Naive thymus-derived CD8-positive, alpha-beta T cell (primary cell): ENCODE measurements at regions not wholly inside any gene's neighbourhood (a gene's known extent, or its start where the extent isn't known, plus 50 kb on each side); places are given as distances from the start of the nearest gene placed in this dataset.
A peak's percentile ranks its signal among the peaks of the same experiment; 100 is the strongest.

Experiments used
- ATAC-seq, 2 donors: fragments of 150-1000 bp; cut with Tn5 transposase in 1 of 2; sonication (Bioruptor Pico), chemical (Tn5 transposase) in 1 of 2; 1 replicate in 1 of 2; 2 replicates in 1 of 2; pipeline ENCODE4 v1.10.0; 2021; ENCODE audit warnings: mild to moderate bottlenecking in 2 of 2, moderate library complexity in 2 of 2
- POLR2A ChIA-PET: fragments of 350-600 bp; sonication (Branson Sonifier 250); formaldehyde crosslinking; loops from one replicate; lab custom pipeline; 2021; ENCODE audit warnings: antibody characterized with exemption; lab: Charles Lee
- DNase-seq, 10 donors: peaks; one replicate each; pipeline versions ENCODE4 v3.0.0 to v3.0.0-alpha.2; 2020 to 2022
- H3K27ac Mint-ChIP-seq, 10 donors: one replicate each; pipeline ENCODE4 v1.8.0; 2020 to 2022; ENCODE audit warnings: mild to moderate bottlenecking in 10 of 10, mixed read lengths in 10 of 10, moderate library complexity in 4 of 10, inconsistent platforms in 1 of 10
- H3K27me3 Mint-ChIP-seq, 5 donors: one replicate each; pipeline ENCODE4 v1.8.0; 2021 to 2022; ENCODE audit warnings: mixed read lengths in 5 of 5
- H3K36me3 Mint-ChIP-seq, 3 donors: one replicate each; pipeline ENCODE4 v1.8.0; 2020 to 2022; ENCODE audit warnings: mixed read lengths in 3 of 3, mild to moderate bottlenecking in 2 of 3, inconsistent platforms in 1 of 3
- H3K4me1 Mint-ChIP-seq, 4 donors: one replicate each; pipeline ENCODE4 v1.8.0; 2021 to 2022; ENCODE audit warnings: mixed read lengths in 4 of 4
- H3K4me3 Mint-ChIP-seq, 10 donors: one replicate each; pipeline ENCODE4 v1.8.0; 2020 to 2022; ENCODE audit warnings: mild to moderate bottlenecking in 10 of 10, mixed read lengths in 10 of 10, moderate library complexity in 6 of 10, inconsistent platforms in 1 of 10
- H3K9me3 Mint-ChIP-seq, 9 donors: one replicate each; pipeline ENCODE4 v1.8.0; 2020 to 2022; ENCODE audit warnings: mixed read lengths in 9 of 9, mild to moderate bottlenecking in 3 of 9, inconsistent platforms in 1 of 9, moderate library complexity in 1 of 9

DNA sequence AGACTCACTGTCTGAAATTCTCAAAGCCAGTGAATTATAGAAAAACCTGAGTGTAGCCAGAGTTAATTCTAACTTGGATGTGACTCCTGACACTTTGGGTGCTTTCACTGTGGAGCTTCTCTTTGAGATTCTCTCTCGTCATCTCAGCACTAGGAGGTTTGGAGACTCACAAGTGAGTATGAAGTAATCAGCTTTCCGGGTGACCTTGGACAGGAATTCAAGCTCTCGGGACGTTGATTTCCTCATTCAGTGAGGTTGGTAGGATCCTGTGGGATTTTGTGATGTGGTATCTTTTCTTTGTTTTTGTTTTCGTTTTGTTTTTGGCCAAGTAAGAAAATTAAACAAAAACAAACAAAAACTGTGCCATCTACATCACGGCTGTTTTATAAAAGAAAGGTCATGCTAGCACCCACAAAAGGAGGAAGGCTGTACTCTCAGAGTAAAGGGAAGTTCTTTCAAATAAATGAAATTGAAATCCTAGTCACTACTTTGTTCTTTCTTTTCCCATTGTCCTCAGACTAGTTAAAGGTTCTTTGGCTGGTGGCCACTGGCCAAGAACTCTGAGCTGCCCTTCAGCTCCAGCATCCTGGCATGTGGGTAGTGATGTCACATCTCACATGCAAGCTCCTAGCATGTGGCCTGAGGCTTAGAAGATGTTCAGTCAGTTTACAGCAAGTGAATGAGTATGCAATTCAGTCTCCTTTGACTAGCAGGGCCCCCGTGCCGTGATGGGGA lies 263.3 kb upstream of the TPM1 start:
- POLR2A ChIA-PET: no interaction called here
- Mint-ChIP-seq H3K4me3 (no peak overlapping the region), H3K27ac (no peak overlapping the region), H3K36me3 (no peaks in the 10 kb centered on the region), H3K27me3 (no peaks in the 10 kb centered on the region), H3K9me3 (no peaks in the 10 kb centered on the region), H3K4me1 (no peaks in the 10 kb centered on the region)
- no peak for ATAC-seq
- DNase-seq: no peak

DNA sequence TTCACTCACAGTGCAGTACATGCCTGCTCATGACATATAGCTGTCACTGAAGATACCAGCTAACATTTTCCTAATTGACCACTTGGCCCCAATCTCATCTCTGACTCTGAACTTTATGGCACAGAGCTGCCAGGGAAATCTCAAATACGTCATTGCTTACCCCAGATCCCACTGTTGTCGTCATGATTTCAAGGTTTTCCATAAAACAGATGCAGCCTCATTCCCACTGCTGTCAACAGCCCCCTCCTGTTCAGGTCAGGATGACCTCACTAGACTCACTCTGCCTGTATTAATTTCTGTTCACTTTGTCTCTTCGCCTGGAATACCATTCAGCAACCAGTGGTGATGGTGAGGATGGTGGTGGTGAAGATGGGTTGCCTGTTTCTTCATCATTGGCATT lies 262.6 kb upstream of the TPM1 start:
- H3K27ac Mint-ChIP-seq: no peak overlapping the region
- no peaks in the 10 kb centered on the region for H3K9me3 Mint-ChIP-seq
- no peaks in the 10 kb centered on the region for H3K27me3 Mint-ChIP-seq
- ATAC-seq (no peak), DNase-seq (no peak)
- H3K4me1 Mint-ChIP-seq: no peaks in the 10 kb centered on the region
- POLR2A ChIA-PET: no interaction called here
- no peaks in the 10 kb centered on the region for H3K36me3 Mint-ChIP-seq
- no peak overlapping the region for H3K4me3 Mint-ChIP-seq

DNA sequence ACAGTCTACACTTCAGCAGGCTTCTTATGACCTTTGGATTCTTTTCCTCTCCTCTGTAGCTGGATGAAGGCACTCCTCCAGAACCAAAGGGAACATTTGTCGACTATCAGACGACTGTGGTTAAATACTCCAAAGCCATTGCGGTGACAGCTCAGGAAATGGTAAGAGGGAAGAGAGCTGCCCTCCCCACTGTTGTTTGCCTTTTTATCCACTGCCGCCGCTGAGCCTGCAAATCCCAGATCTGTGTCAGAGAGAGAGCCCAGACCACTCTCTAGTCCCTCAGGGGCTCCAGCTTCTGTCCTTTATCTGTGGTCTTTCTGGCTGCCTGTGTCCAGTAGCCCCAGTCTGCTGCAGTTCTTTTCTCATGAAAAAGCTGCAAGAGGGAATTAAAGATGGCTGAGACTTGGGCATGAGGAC lies 261.5 kb upstream of the TPM1 start:
- H3K27ac Mint-ChIP-seq: no peak overlapping the region
- no peaks in the 10 kb centered on the region for H3K36me3 Mint-ChIP-seq
- H3K4me3 Mint-ChIP-seq: no peak overlapping the region
- H3K9me3 Mint-ChIP-seq: no peaks in the 10 kb centered on the region
- POLR2A ChIA-PET: no interaction called here
- no peak for DNase-seq
- H3K27me3 Mint-ChIP-seq: peaks cover 0 to 3% (median 0%) of the 10 kb centered on the region in 5 donors
- ATAC-seq: no peak
- H3K4me1 Mint-ChIP-seq: no peaks in the 10 kb centered on the region

DNA sequence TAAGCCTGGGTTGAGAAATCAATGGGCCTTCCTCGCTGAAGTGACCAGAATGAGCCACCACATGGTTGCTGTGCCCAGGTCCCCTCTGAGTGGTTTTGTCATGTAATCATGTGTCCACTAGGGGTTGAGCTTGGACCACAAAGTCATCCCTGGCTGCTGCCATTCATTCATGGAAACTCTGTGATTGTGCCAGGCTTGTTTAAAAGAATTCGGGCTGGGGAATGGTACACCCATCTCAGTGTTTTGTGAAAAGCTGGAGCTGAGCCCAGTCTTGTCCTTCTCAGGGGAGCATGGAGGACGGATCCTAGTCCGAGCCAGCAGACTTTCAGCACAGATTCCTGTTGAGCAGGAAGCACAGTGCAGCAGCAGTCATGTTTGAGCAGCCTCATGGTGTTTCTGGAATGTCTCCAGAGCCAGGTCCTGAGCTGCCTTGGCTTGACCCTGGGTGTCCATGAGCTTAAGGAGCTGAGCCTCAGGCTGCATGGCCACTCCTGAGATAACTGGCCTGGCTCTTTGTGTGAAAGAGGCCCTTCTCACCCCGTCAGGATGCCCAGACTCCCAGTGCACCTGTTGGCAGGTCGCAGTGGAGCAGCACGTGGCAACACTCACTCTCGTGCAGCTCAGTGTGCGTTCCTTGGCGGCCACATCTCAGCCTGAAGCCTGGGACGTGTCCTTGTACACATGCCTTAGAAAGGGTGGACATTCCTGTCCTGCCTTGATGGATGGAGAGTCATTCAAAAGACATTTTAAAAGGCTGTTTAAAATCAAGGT lies 260.3 kb upstream of the TPM1 start:
- POLR2A ChIA-PET: no interaction called here
- Mint-ChIP-seq H3K4me1 (no peaks in the 10 kb centered on the region), H3K27ac (no peak overlapping the region), H3K4me3 (no peak overlapping the region), H3K27me3 (peaks cover 0 to 3% (median 0%) of the 10 kb centered on the region in 5 donors), H3K36me3 (no peaks in the 10 kb centered on the region), H3K9me3 (no peaks in the 10 kb centered on the region)
- ATAC-seq: no peak
- DNase-seq: no peak

DNA sequence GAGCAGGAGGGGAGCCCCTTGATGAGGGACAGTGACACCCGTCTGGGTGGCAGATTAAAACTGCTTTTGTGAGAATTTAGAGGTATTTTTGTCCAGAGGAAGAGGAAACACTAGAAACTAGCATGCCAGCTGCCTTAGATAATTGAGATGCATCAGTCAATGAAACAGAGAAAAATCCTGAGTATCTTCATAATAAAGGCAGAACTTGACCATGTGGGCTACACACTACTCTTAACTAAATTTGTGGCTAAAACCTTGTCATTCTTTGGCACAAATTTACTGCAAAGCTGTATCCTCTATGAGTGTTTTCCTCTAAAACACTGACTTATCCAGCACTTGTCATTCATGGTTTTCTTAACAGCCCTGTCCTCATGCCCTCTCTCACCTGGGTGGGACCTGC lies 259.7 kb upstream of the TPM1 start:
- POLR2A ChIA-PET: no interaction called here

DNA sequence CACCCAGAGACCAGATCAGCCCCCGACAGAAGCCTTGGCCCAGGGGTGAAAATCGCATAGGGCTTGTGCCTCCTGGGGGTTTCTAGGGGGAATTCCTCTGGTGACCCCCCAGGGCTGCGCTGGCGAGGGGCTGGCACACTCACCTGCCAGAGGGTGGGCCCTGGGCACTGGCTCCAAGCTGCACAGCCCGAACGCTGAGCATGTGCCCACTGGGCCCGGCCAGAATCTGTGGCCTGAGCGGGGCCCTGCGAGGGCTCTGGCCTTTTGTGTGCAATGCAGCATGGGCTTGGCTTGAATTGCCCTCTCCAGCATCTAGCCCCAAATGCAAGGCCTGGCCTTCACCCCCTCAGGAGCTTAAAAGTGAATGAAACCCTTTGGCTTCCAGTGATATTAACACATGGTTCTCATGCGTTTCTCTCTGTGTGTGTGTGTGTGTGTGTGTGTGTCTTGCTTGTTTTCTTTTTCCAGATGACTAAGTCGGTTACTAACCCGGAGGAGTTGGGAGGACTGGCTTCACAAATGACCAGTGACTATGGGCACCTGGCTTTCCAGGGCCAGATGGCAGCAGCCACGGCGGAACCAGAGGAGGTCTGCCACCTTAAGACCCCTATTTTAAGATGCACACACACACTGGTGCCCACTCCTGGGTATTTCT lies 259.1 kb upstream of the TPM1 start:
- POLR2A ChIA-PET: no interaction called here
- no peaks in the 10 kb centered on the region for H3K4me1 Mint-ChIP-seq
- ATAC-seq: no peak

More for the DNA sequence above, 259.7 kb upstream of the TPM1 start:
- H3K27ac Mint-ChIP-seq: no peak overlapping the region
- no peaks in the 10 kb centered on the region for H3K36me3 Mint-ChIP-seq
- H3K9me3 Mint-ChIP-seq: no peaks in the 10 kb centered on the region
- H3K4me1 Mint-ChIP-seq: no peaks in the 10 kb centered on the region
- ATAC-seq (no peak), DNase-seq (no peak)
- H3K27me3 Mint-ChIP-seq: peaks cover 0 to 3% (median 0%) of the 10 kb centered on the region in 5 donors
- H3K4me3 Mint-ChIP-seq: no peak overlapping the region

DNA sequence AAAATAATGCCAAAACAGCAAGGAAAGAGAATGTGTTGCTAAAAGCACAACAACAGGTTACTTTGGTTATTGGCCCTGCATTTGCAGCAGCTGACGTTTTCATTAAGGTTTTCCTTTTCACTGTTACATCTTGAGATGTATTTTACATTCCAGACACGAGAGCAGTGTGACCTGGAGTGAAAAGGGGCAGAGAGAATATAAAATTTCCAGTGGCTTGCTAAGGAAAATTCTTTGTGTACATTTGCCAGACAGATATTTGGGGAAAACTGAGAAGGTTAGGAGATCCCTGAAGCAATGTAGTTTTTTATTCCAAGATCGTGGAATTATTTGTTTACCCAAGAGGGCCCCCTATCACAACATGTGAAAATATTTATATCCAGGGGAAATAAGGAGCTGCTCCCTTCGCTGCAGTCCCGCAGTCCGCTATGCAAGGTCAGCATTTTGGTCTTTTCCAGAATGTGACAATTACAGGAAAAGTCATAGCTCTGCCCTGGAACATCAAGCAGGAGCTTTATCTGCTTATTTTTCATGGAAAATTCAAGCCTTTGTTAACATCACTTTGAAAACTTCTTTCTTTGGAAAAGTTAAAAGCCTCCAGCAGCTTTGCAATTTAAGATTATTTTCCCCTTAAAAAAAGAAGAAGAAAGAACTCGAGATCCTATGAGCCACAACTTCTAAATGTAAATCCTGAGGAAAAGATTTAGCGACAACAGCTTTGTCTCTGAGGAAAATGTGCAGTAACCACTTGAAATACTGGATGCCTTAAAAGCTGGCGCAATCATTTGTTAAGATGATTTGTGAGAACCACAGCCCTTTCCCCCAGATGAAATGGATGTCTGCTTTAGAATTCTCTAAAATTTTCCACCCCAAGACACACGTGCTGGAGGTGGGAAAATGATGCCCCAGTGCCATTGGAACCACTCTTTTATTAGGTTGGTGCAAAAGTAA lies 256.4 kb upstream of the TPM1 start:
- DNase-seq: no peak
- H3K36me3 Mint-ChIP-seq: no peaks in the 10 kb centered on the region
- H3K4me3 Mint-ChIP-seq: no peak overlapping the region
- no peaks in the 10 kb centered on the region for H3K9me3 Mint-ChIP-seq
- H3K27me3 Mint-ChIP-seq: peaks cover 0 to 3% (median 0%) of the 10 kb centered on the region in 5 donors
- ATAC-seq: no peak
- POLR2A ChIA-PET: no interaction called here
- no peaks in the 10 kb centered on the region for H3K4me1 Mint-ChIP-seq
- H3K27ac Mint-ChIP-seq: no peak overlapping the region

More for the DNA sequence above, 259.1 kb upstream of the TPM1 start:
- Mint-ChIP-seq H3K27ac (no peak overlapping the region), H3K9me3 (no peaks in the 10 kb centered on the region), H3K27me3 (peaks cover 0 to 3% (median 0%) of the 10 kb centered on the region in 5 donors), H3K4me3 (no peak overlapping the region), H3K36me3 (no peaks in the 10 kb centered on the region)
- DNase-seq: no peak

DNA sequence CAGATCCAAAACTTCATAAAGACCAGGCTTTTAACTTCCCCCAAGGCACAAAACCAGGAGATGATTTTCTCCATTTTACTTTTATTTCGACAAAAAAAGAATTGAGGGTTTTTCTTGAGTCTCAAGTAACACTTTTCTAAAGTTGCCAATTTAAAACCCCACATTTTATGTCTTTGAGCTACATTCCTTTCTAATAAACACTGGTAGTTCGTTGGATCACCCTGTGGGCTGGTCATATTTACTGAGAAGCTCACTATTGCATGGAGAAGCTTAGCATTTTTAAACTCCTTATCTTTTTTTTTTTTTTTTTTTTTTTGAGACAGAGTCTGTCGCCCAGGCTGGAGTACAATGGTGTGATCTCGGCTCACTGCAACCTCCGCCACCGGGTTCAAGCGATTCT lies 255.1 kb upstream of the TPM1 start:
- ATAC-seq (no peak), DNase-seq (no peak)
- H3K4me3 Mint-ChIP-seq: no peak overlapping the region
- H3K27ac Mint-ChIP-seq: no peak overlapping the region
- POLR2A ChIA-PET: interaction anchor here (0.7 kb wide), 1 partner anchor 30 kb away, joined by 7 read pairs; no protein-coding TSS in a partner anchor
- H3K9me3 Mint-ChIP-seq: no peaks in the 10 kb centered on the region
- no peaks in the 10 kb centered on the region for H3K4me1 Mint-ChIP-seq
- no peaks in the 10 kb centered on the region for H3K36me3 Mint-ChIP-seq
- H3K27me3 Mint-ChIP-seq: peaks cover 0 to 3% (median 0%) of the 10 kb centered on the region in 5 donors

DNA sequence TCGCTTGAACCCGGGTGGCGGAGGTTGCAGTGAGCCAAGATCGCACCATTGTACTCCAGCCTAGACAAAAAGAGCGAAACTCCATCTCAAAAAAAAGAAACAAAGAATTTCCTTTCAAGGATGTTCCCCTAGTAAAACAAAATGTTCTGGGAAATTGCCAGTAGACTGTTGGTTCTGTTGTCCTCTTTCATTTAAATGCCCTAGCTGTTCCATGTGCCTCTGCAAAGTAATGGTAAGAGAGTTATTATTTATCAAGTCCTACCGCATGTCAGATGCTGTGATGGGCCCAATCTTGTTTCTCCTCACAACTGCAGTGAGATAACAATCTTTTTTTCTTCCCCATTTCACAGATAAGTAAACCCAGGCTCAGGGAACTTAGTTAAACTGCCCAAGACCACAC lies 254.3 kb upstream of the TPM1 start:
- Mint-ChIP-seq H3K27me3 (peaks cover 0 to 3% (median 0%) of the 10 kb centered on the region in 5 donors), H3K27ac (no peak overlapping the region), H3K9me3 (no peaks in the 10 kb centered on the region), H3K4me3 (no peak overlapping the region), H3K36me3 (no peaks in the 10 kb centered on the region), H3K4me1 (no peaks in the 10 kb centered on the region)
- ATAC-seq: no peak
- POLR2A ChIA-PET: no interaction called here
- DNase-seq: no peak

DNA sequence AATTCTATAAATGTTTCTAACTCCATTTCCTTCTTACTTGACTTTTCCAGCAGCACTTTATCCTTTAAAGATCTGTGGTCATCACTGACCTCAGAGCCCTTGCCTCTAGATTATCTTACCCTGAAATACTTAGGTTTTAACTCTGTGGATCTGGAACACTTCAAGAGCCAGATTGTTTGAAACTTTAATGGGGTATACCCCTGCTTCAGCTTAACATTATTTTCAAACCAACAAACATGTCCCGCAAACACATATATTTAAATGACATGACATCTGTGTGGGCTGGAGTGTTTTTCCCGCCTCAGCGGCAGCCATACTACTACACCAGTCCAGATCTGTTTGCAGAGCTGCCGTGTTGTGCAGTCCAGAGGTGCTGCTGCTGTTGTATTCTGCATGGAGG lies 252.0 kb upstream of the TPM1 start:
- Mint-ChIP-seq H3K36me3 (no peaks in the 10 kb centered on the region), H3K27me3 (peaks cover 0 to 5% (median 1%) of the 10 kb centered on the region in 5 donors), H3K9me3 (no peaks in the 10 kb centered on the region), H3K27ac (no peak overlapping the region), H3K4me1 (peaks cover 0 to 5% (median 0%) of the 10 kb centered on the region in 4 donors), H3K4me3 (no peak overlapping the region)
- POLR2A ChIA-PET: no interaction called here
- ATAC-seq (no peak), DNase-seq (no peak)

DNA sequence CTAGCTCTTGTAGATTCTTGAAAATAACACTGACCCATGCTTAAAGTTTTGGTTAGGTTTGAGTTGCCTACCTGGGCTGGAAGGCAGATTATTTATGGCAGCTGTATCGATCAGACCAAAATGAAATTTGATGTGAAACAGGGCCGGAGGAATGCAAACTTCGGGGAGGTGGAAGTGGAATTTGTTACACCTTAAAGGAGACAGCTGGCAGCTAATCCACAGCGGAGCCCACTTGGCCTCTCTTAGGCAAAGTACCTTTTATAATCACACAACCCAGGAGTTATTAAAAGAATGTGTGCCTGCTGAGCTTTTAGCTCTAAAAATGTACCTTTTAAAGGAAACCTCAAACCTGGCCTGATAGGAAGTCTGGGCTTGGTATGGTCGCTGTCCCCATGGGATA lies 250.9 kb upstream of the TPM1 start:
- POLR2A ChIA-PET: no interaction called here
- Mint-ChIP-seq H3K36me3 (no peaks in the 10 kb centered on the region), H3K27me3 (peaks cover 0 to 5% (median 0%) of the 10 kb centered on the region in 5 donors), H3K9me3 (no peaks in the 10 kb centered on the region), H3K4me1 (peaks cover 0 to 5% (median 0%) of the 10 kb centered on the region in 4 donors), H3K4me3 (no peak overlapping the region), H3K27ac (no peak overlapping the region)
- no peak for DNase-seq
- ATAC-seq: no peak

DNA sequence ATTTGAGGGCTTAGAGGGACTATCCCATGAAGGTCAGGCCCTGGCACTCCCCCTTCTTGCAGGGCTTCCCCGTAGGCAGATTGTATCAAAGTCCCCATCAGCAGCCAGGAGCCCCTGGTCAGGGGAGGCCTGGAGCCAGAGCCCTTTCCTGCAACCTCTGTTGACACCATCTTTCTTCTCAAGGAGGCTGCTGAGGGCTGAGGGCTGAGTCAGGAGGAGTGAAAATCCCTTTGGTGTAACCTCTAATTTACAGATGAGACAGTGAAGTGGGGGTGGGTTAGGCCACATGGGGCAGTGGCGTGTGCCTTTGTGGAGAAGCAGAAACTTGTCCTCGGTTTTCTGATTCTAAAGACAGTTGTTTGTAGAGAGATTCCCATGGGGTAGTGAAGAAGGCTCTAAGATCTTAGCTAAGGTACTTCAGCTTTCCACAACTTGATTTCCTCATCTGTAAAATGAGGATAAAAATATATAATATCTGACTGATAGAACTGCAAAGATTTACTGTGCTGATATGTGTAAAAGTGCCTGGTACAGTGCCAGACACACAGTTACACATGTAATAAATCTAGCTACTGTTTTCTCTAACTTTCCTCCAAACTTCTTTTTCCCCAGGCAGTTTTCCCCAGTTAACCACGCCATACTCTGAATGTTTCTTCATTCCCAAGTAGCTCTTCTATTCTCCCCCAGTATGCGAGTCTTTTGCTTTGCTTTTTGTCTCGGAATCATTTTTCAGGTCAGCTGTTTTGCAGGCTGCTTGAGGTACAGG lies 249.4 kb upstream of the TPM1 start:
- no peak overlapping the region for H3K4me3 Mint-ChIP-seq
- H3K4me1 Mint-ChIP-seq: peaks cover 0 to 9% (median 0%) of the 10 kb centered on the region in 4 donors

More for the DNA sequence above, 249.4 kb upstream of the TPM1 start:
- no peak for DNase-seq
- Mint-ChIP-seq H3K27ac (peak overlapping the region in 1 of 10 donors; percentile 11), H3K9me3 (no peaks in the 10 kb centered on the region), H3K27me3 (peaks cover 0 to 9% (median 0%) of the 10 kb centered on the region in 5 donors), H3K36me3 (no peaks in the 10 kb centered on the region)
- no peak for ATAC-seq
- POLR2A ChIA-PET: no interaction called here
